Endothelial cell of umbilical vein (primary cell): ENCODE measurements at regions not wholly inside any gene's neighbourhood (a gene's known extent, or its start where the extent isn't known, plus 50 kb on each side); places are given as distances from the start of the nearest gene placed in this dataset.

Experiments
- EZH2 ChIP-seq: IDR thresholded peaks from 2 replicates; pipeline ENCODE4 v1.6.1; 2012; ENCODE audit warnings: borderline replicate concordance, low read depth, mild to moderate bottlenecking, moderate library complexity, low read length, inconsistent platforms; ENCODE audit not compliant: severe bottlenecking
- FOS ChIP-seq: IDR thresholded peaks from 2 replicates; pipeline ENCODE4 v1.6.1; 2011; ENCODE audit warnings: mild to moderate bottlenecking, low read length, moderate library complexity, borderline replicate concordance; ENCODE audit not compliant: insufficient read depth
- JUN ChIP-seq: IDR thresholded peaks from 2 replicates; pipeline ENCODE4 v1.6.1; 2011; ENCODE audit warnings: borderline replicate concordance, low read depth; ENCODE audit not compliant: insufficient read length, insufficient read depth
- POLR2A ChIP-seq: IDR thresholded peaks from 2 replicates; pipeline ENCODE4 v1.6.1; 2012; ENCODE audit warnings: low read depth, mild to moderate bottlenecking, control low read depth, low read length
- POLR2AphosphoS5 ChIP-seq: IDR thresholded peaks from 2 replicates; pipeline ENCODE4 v1.6.1; 2012; ENCODE audit warnings: low read depth, mild to moderate bottlenecking, control low read depth, low read length, moderate library complexity; ENCODE audit not compliant: insufficient read depth
- TF ChIP-seq, protein P1 (sequence below), 2 donors: IDR thresholded peaks; 1 replicate in 1 of 2; 2 replicates in 1 of 2; pipeline ENCODE4 v1.5.1; 2011; ENCODE audit warnings: low read length in 2 of 2, mild to moderate bottlenecking in 2 of 2, moderate library complexity in 2 of 2, control low read depth in 1 of 2, inconsistent platforms in 1 of 2, low read depth in 1 of 2; ENCODE audit not compliant: insufficient read depth in 1 of 2; ENCODE audit errors: extremely low read depth in 1 of 2

DNA sequence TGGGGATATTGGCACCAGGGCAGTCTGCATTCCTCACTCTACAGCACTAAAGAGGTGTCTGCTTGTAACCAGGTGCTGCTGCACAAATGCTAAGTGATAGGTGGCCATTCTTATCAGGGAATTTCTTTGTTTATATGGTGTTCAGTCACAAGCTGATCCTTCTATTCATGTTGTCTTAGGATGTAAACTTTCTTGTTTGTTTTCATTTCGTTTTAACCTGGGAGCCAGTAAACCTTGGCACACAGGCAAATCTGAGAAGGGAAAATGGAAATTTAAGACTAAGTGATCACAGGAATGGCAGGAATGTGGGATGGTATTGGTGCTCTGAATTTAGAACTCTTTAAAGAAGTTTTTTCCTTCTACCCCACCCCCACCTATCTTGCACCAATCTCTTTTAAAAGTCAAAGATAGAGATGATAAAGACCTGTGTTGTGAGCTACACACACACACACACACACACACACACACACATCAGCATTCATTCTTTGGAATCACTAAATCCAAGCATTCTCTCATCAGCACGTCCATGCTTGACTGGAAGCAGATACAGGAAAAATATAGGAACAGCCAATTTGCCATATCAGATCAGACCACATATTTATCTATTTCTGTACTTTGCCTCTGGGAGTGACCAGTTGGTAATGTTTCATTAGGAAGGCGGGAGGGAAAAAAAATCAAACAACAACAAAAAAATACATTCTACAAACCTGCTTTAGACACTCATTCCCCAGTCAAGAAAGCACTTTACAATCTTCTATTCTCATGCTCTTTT, 451.4 kb upstream of the ADGRL2 start:
- TF ChIP-seq, protein P1, sequence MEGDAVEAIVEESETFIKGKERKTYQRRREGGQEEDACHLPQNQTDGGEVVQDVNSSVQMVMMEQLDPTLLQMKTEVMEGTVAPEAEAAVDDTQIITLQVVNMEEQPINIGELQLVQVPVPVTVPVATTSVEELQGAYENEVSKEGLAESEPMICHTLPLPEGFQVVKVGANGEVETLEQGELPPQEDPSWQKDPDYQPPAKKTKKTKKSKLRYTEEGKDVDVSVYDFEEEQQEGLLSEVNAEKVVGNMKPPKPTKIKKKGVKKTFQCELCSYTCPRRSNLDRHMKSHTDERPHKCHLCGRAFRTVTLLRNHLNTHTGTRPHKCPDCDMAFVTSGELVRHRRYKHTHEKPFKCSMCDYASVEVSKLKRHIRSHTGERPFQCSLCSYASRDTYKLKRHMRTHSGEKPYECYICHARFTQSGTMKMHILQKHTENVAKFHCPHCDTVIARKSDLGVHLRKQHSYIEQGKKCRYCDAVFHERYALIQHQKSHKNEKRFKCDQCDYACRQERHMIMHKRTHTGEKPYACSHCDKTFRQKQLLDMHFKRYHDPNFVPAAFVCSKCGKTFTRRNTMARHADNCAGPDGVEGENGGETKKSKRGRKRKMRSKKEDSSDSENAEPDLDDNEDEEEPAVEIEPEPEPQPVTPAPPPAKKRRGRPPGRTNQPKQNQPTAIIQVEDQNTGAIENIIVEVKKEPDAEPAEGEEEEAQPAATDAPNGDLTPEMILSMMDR (IDR thresholded peaks at IDR 0.05; ENCODE audit: extremely low read depth in 1 of 2, insufficient read depth in 1 of 2, low read depth in 1 of 2, low read length in 2 of 2) = no peak
- TF ChIP-seq POLR2AphosphoS5 (no peak), FOS (no peak), POLR2A (no peak), EZH2 (no peak), JUN (no peak)
